Choroid plexus epithelial cell (primary cell): ENCODE measurements at regions not wholly inside any gene's neighbourhood (a gene's known extent, or its start where the extent isn't known, plus 50 kb on each side); places are given as distances from the start of the nearest gene placed in this dataset.
"Not testable (repeated sequence)": the region's sequence is repeated elsewhere in the genome, so short reads cannot be mapped to it uniquely, and the experiment has no call there.

Experiments used
- DNase-seq: peaks from one replicate; pipeline ENCODE4 v3.0.0-alpha.2; 2010; ENCODE audit warnings: low read depth
- H3K4me3 ChIP-seq: 2 replicates; pipeline ENCODE4 v1.5.1; 2011; ENCODE audit warnings: low read depth, mild to moderate bottlenecking, control low read depth, low read length, moderate library complexity
- CTCF ChIP-seq: conservative IDR thresholded peaks from 2 replicates; pipeline ENCODE4 v1.5.1; 2011; ENCODE audit warnings: low read depth, mild to moderate bottlenecking, control low read depth, inconsistent platforms, low read length, moderate library complexity

GRCh38 chr13:90500569-90500968, 846.9 kb upstream of the MIR17HG start:
- H3K4me3 ChIP-seq = no peak overlapping the region
- no peak for DNase-seq
- no peak for TF ChIP-seq CTCF

GRCh38 chr13:90502153-90502552, 845.3 kb upstream of the MIR17HG start:
- no peak overlapping the region for H3K4me3 ChIP-seq
- no peak for TF ChIP-seq CTCF
- no peak for DNase-seq

GRCh38 chr13:90502762-90503161, 844.7 kb upstream of the MIR17HG start:
- TF ChIP-seq CTCF = no peak
- H3K4me3 ChIP-seq = no peak overlapping the region
- DNase-seq = no peak

GRCh38 chr13:90510319-90510718, 837.2 kb upstream of the MIR17HG start:
- DNase-seq = peak; percentile 31
- no peak overlapping the region for H3K4me3 ChIP-seq
- TF ChIP-seq CTCF = no peak

- no peak for DNase-seq
- no peak overlapping the region for H3K4me3 ChIP-seq
- TF ChIP-seq CTCF = no peak
Measured at GRCh38 chr13:90511903-90512302, 835.6 kb upstream of the MIR17HG start.

GRCh38 chr13:90514712-90515111, 832.8 kb upstream of the MIR17HG start:
- H3K4me3 ChIP-seq, DNase-seq: not testable (repeated sequence)

- no peak for TF ChIP-seq CTCF
- no peak overlapping the region for H3K4me3 ChIP-seq
- DNase-seq = no peak
Measured at GRCh38 chr13:90518417-90518816, 829.1 kb upstream of the MIR17HG start.

- TF ChIP-seq CTCF = no peak
- DNase-seq = no peak
- H3K4me3 ChIP-seq = no peak overlapping the region
Measured at GRCh38 chr13:90519157-90519556, 828.3 kb upstream of the MIR17HG start.
